SK-N-SH (cell line): ENCODE measurements at regions not wholly inside any gene's neighbourhood (a gene's known extent, or its start where the extent isn't known, plus 50 kb on each side); places are given as distances from the start of the nearest gene placed in this dataset.

ENCODE experiments used
- CTCF ChIA-PET: fragments of 300-600, 350-600 bp; formaldehyde crosslinking; extraction: SDS; loops from one replicate; lab custom pipeline; 2021; lab: Yijun Ruan, JAX
- POLR2A ChIA-PET: fragments of 350-600 bp; sonication (Branson Sonifier 250); formaldehyde crosslinking; extraction: SDS; loops from one replicate; lab custom pipeline; 2020; ENCODE audit warnings: antibody characterized with exemption, inconsistent platforms; lab: Yijun Ruan, JAX
- DNase-seq: peaks from one replicate; pipeline ENCODE4 v3.0.0; 2012
- H2AFZ ChIP-seq: fragments of 200-600 bp; sonication (generic); 2 replicates; pipeline ENCODE4 v1.8.1; 2016; ENCODE audit warnings: antibody characterized with exemption, mild to moderate bottlenecking, low read depth
- H3F3A ChIP-seq: fragments of 200-600 bp; sonication (generic); replicated peaks from 2 replicates; pipeline ENCODE3; 2016; ENCODE audit warnings: antibody characterized with exemption, mild to moderate bottlenecking; ENCODE audit not compliant: insufficient read depth
- H3K27ac ChIP-seq, 2 experiments: fragments of 200-500 bp in 1 of 2; fragments of 200-600 bp in 1 of 2; sonication (Bioruptor generic) in 1 of 2; sonication (generic), shearing (Covaris generic) in 1 of 2; 2 replicates each; pipeline versions ENCODE4 v1.5.1 to v1.6.1; 2014 to 2016; ENCODE audit warnings: low read depth in 2 of 2, inconsistent platforms in 1 of 2, low read length in 1 of 2, mild to moderate bottlenecking in 1 of 2, mixed read lengths in 1 of 2
- H3K27me3 ChIP-seq: fragments of 200-600 bp; sonication (generic), shearing (Covaris generic); 2 replicates; pipeline ENCODE4 v1.6.1; 2016; ENCODE audit warnings: mixed run types; ENCODE audit not compliant: insufficient read depth
- H3K36me3 ChIP-seq, 2 experiments: fragments of 200-500 bp in 1 of 2; fragments of 200-600 bp in 1 of 2; sonication (Bioruptor generic) in 1 of 2; sonication (generic) in 1 of 2; replicated peaks in 1 of 2; 2 replicates each; pipeline versions ENCODE3 to v1.5.1; 2014 to 2016; ENCODE audit warnings: low read length in 1 of 2, mild to moderate bottlenecking in 1 of 2; ENCODE audit not compliant: insufficient read depth in 2 of 2, control insufficient read depth in 1 of 2
- H3K4me1 ChIP-seq, 2 experiments: fragments of 200-500 bp in 1 of 2; fragments of 200-600 bp in 1 of 2; sonication (Bioruptor generic) in 1 of 2; sonication (generic), shearing (Covaris generic) in 1 of 2; 2 replicates each; pipeline versions ENCODE4 v1.5.1 to v1.6.1; 2014 to 2016; ENCODE audit warnings: low read depth in 1 of 2, low read length in 1 of 2, mixed run types in 1 of 2; ENCODE audit not compliant: insufficient read depth in 2 of 2, control insufficient read depth in 1 of 2
- H3K4me2 ChIP-seq: fragments of 200-600 bp; sonication (generic), shearing (Covaris generic); 2 replicates; pipeline ENCODE4 v1.6.1; 2017; ENCODE audit warnings: mixed run types
- H3K4me3 ChIP-seq, 2 experiments: fragments of 200-500 bp in 1 of 2; fragments of 200-600 bp in 1 of 2; sonication (Bioruptor generic) in 1 of 2; sonication (generic), shearing (Covaris generic) in 1 of 2; 2 replicates each; pipeline versions ENCODE4 v1.5.1 to v1.8.1; 2014 to 2016; ENCODE audit warnings: low read depth in 2 of 2, inconsistent platforms in 1 of 2, low read length in 1 of 2, mild to moderate bottlenecking in 1 of 2, mixed read lengths in 1 of 2, moderate library complexity in 1 of 2
- H3K79me2 ChIP-seq: fragments of 200-600 bp; sonication (generic); 2 replicates; pipeline ENCODE4 v1.8.1; 2017; ENCODE audit warnings: mild to moderate bottlenecking; ENCODE audit not compliant: insufficient read depth
- H3K9ac ChIP-seq: fragments of 200-600 bp; sonication (generic); 2 replicates; pipeline ENCODE4 v1.6.1; 2017; ENCODE audit warnings: mixed run types
- H3K9me2 ChIP-seq: fragments of 200-600 bp; sonication (generic); 2 replicates; pipeline ENCODE4 v1.6.1; 2017; ENCODE audit warnings: mixed run types
- H3K9me3 ChIP-seq: fragments of 200-600 bp; sonication (generic); 2 replicates; pipeline ENCODE4 v1.6.1; 2017; ENCODE audit warnings: mixed run types, mild to moderate bottlenecking, moderate library complexity
- H4K20me1 ChIP-seq: fragments of 200-600 bp; sonication (generic); 2 replicates; pipeline ENCODE4 v1.6.1; 2017; ENCODE audit warnings: mild to moderate bottlenecking, mixed run types; ENCODE audit not compliant: insufficient read depth
- CHD2 ChIP-seq: fragments of 150-350 bp; IDR thresholded peaks from 2 replicates; pipeline ENCODE4 v1.6.1; 2018; ENCODE audit warnings: low read length; ENCODE audit not compliant: partially characterized antibody
- GABPA ChIP-seq: IDR thresholded peaks from 2 replicates; pipeline ENCODE4 v1.4.0; 2012; ENCODE audit warnings: low read depth, mild to moderate bottlenecking
- GATA2 ChIP-seq: sonication (generic); formaldehyde crosslinking; IDR thresholded peaks from 2 replicates; pipeline ENCODE4 v1.5.0; 2020; ENCODE audit warnings: mild to moderate bottlenecking, missing genetic modification reagents
- MXI1 ChIP-seq: IDR thresholded peaks from 2 replicates; pipeline ENCODE4 v1.6.1; 2012; ENCODE audit warnings: mild to moderate bottlenecking, low read depth, low read length, improper control_type of control experiment
- NFIC ChIP-seq: IDR thresholded peaks from 2 replicates; pipeline ENCODE4 v1.4.0; 2012; ENCODE audit warnings: borderline replicate concordance
- NRF1 ChIP-seq: IDR thresholded peaks from 2 replicates; pipeline ENCODE4 v1.6.1; 2012; ENCODE audit warnings: low read depth, mild to moderate bottlenecking, low read length
- RAD21 ChIP-seq: IDR thresholded peaks from 2 replicates; pipeline ENCODE4 v1.6.1; 2012; ENCODE audit warnings: mild to moderate bottlenecking, low read length
- RCOR1 ChIP-seq: fragments of 150-350 bp; IDR thresholded peaks from 2 replicates; pipeline ENCODE4 v1.6.1; 2017; ENCODE audit warnings: antibody characterized with exemption, low read length
- RFX5 ChIP-seq: IDR thresholded peaks from 2 replicates; pipeline ENCODE4 v1.6.1; 2012; ENCODE audit warnings: mild to moderate bottlenecking, improper control_type of control experiment, low read length
- RXRA ChIP-seq: IDR thresholded peaks from 2 replicates; pipeline ENCODE4 v1.4.0; 2012; ENCODE audit warnings: low read depth, mild to moderate bottlenecking, borderline replicate concordance
- SMC3 ChIP-seq: IDR thresholded peaks from 2 replicates; pipeline ENCODE4 v1.6.1; 2012; ENCODE audit warnings: low read depth, low read length, improper control_type of control experiment
- TCF12 ChIP-seq: IDR thresholded peaks from 2 replicates; pipeline ENCODE4 v1.4.0; 2012
- WGBS: methylation state at CpG from one replicate; pipeline ENCODE4 v1.1.6; 2017; ENCODE audit warnings: low lambda C conversion rate; 5-methylcytosine and 5-hydroxymethylcytosine counted together
- TF ChIP-seq, protein P1 (sequence below): IDR thresholded peaks from 2 replicates; pipeline ENCODE4 v1.6.1; 2012; ENCODE audit warnings: mild to moderate bottlenecking, low read depth, low read length, moderate library complexity
- TF ChIP-seq, protein P2 (sequence below): IDR thresholded peaks from 2 replicates; pipeline ENCODE4 v1.4.0; 2012; ENCODE audit warnings: low read depth, borderline replicate concordance

GRCh38 chr2:120578576-120579352 is 156.9 kb upstream of the GLI2 start:
- 51% methylated on average over 16 of the region's 17 CpGs for whole genome bisulfite sequencing
- Histone ChIP-seq H3K4me1 (no peaks in the 10 kb centered on the region; a peak in 1 of 4 replicates), H4K20me1 (no peaks in the 10 kb centered on the region), H3K9ac (no peak overlapping the region), H3F3A (no peaks in the 10 kb centered on the region), H3K79me2 (no peaks in the 10 kb centered on the region), H2AFZ (no peak overlapping the region), H3K9me2 (no peaks in the 10 kb centered on the region), H3K27me3 (peaks cover 24% of the 10 kb centered on the region; the same call in 1 of the 2 replicates), H3K4me3 (no peak overlapping the region), H3K36me3 (no peaks in the 10 kb centered on the region), H3K4me2 (no peak overlapping the region), H3K27ac (no peak overlapping the region), H3K9me3 (no peaks in the 10 kb centered on the region)
- POLR2A ChIA-PET: no interaction called here
- no peak for DNase-seq
- TF ChIP-seq CHD2 (no peak), RCOR1 (no peak), RFX5 (no peak), RAD21 (no peak), SMC3 (no peak), RXRA (no peak), NFIC (no peak), TCF12 (no peak), MXI1 (no peak), NRF1 (no peak), GATA2 (CRISPR knock-in tag) (no peak)
- TF ChIP-seq, protein P1, sequence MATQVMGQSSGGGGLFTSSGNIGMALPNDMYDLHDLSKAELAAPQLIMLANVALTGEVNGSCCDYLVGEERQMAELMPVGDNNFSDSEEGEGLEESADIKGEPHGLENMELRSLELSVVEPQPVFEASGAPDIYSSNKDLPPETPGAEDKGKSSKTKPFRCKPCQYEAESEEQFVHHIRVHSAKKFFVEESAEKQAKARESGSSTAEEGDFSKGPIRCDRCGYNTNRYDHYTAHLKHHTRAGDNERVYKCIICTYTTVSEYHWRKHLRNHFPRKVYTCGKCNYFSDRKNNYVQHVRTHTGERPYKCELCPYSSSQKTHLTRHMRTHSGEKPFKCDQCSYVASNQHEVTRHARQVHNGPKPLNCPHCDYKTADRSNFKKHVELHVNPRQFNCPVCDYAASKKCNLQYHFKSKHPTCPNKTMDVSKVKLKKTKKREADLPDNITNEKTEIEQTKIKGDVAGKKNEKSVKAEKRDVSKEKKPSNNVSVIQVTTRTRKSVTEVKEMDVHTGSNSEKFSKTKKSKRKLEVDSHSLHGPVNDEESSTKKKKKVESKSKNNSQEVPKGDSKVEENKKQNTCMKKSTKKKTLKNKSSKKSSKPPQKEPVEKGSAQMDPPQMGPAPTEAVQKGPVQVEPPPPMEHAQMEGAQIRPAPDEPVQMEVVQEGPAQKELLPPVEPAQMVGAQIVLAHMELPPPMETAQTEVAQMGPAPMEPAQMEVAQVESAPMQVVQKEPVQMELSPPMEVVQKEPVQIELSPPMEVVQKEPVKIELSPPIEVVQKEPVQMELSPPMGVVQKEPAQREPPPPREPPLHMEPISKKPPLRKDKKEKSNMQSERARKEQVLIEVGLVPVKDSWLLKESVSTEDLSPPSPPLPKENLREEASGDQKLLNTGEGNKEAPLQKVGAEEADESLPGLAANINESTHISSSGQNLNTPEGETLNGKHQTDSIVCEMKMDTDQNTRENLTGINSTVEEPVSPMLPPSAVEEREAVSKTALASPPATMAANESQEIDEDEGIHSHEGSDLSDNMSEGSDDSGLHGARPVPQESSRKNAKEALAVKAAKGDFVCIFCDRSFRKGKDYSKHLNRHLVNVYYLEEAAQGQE: no peak
- CTCF ChIA-PET: interaction anchor here (1.0 kb wide), 1 partner anchor 234 kb away, joined by 3 read pairs; no protein-coding TSS in a partner anchor

DNA sequence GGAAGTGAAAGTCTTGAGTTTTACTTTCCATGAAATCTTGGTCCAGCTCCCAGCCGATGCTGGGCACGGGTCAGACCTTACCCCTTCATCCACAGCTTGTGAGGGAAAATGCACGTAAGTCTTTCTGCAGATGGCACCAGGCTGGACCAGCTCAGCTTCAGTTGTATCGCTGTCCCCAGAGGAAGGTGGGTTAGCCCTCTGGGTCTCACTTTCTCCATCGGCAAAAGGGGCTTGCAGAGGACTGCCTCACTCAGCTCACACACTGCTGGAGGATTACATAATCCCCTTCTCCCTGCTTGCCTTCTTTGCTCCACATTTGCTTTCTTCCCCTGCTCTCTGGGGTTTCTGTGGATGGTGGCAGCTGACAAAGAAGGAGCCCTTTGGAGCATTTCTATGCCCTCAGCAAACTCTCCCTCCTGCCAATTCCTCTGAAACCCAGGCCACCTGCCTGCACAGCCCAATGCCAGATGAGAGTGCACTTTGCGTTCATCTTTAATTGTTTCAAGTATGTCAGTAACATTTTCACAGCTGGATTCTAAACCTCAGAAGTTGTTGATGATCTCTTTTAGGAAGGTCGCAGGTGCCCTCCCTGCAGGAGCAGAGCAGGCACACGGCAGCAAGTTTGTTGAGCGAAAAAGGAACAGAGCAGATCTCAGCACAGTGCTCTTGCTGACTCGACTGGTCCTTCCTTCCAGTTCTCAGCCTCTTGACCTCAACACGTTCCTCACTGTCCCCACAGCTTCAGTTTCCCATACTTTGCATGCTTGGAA is 155.6 kb upstream of the GLI2 start:
- CTCF ChIA-PET: interaction anchor here (1.0 kb wide), 1 partner anchor 235 kb away, joined by 3 read pairs; no protein-coding TSS in a partner anchor
- H3K9ac ChIP-seq: no peak overlapping the region
- no peak for TF ChIP-seq GABPA
- TF ChIP-seq, protein P2, sequence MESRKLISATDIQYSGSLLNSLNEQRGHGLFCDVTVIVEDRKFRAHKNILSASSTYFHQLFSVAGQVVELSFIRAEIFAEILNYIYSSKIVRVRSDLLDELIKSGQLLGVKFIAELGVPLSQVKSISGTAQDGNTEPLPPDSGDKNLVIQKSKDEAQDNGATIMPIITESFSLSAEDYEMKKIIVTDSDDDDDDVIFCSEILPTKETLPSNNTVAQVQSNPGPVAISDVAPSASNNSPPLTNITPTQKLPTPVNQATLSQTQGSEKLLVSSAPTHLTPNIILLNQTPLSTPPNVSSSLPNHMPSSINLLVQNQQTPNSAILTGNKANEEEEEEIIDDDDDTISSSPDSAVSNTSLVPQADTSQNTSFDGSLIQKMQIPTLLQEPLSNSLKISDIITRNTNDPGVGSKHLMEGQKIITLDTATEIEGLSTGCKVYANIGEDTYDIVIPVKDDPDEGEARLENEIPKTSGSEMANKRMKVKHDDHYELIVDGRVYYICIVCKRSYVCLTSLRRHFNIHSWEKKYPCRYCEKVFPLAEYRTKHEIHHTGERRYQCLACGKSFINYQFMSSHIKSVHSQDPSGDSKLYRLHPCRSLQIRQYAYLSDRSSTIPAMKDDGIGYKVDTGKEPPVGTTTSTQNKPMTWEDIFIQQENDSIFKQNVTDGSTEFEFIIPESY: no peak
- TF ChIP-seq, all 33 proteins: peak for 0
- Histone ChIP-seq H3K27ac (no peak overlapping the region), H3K4me2 (no peak overlapping the region), H3K36me3 (no peaks in the 10 kb centered on the region), H3K9me3 (no peaks in the 10 kb centered on the region), H3K4me3 (no peak overlapping the region), H3K4me1 (no peaks in the 10 kb centered on the region; a peak in 1 of 4 replicates), H4K20me1 (no peaks in the 10 kb centered on the region), H3K27me3 (peaks cover 14% of the 10 kb centered on the region; the same call in 1 of the 2 replicates), H3K9me2 (no peaks in the 10 kb centered on the region), H3K79me2 (no peaks in the 10 kb centered on the region), H3F3A (no peaks in the 10 kb centered on the region), H2AFZ (no peak overlapping the region)
- 58% methylated on average over 11 of the region's 11 CpGs for WGBS
- POLR2A ChIA-PET: no interaction called here
- no peak for DNase-seq
